ENCODE measurements at regions not wholly inside any gene's neighbourhood (a gene's known extent, or its start where the extent isn't known, plus 50 kb on each side); places are given as distances from the start of the nearest gene placed in this dataset.

GRCh38 chr3:71924721-71925120 is 139.8 kb upstream of the PROK2 start:
- ChIA-PET CTCF (interaction anchor here (0.6 kb wide), 1 partner anchor 680 kb away, joined by 3 read pairs; no protein-coding TSS in a partner anchor), POLR2A (ENCODE audit: low non-redundant PET) (no interaction called here)
- TF ChIP-seq CTCF (conservative IDR thresholded peaks at IDR 0.05; ENCODE audit: low read depth): no peak
- DNase-seq (ENCODE audit: low spot score): no peak
- H3K27ac ChIP-seq: no peak overlapping the region

- ChIA-PET POLR2A (ENCODE audit: low non-redundant PET) (no interaction called here), CTCF (no interaction called here)
- no peak for TF ChIP-seq CTCF (conservative IDR thresholded peaks at IDR 0.05; ENCODE audit: low read depth)
- H3K27ac ChIP-seq: no peak overlapping the region
- DNase-seq (ENCODE audit: low spot score): no peak
Measured at GRCh38 chr3:71921036-71921435, 136.1 kb upstream of the PROK2 start.

GRCh38 chr3:71919572-71919971 is 134.6 kb upstream of the PROK2 start:
- CTCF ChIA-PET: interaction anchor here (0.7 to 1.0 kb wide), 2 partner anchors 8 to 136 kb away, joined by 3 to 5 read pairs; no protein-coding TSS in a partner anchor
- DNase-seq (ENCODE audit: low spot score): no peak
- POLR2A ChIA-PET (ENCODE audit: low non-redundant PET): no interaction called here
- H3K27ac ChIP-seq: no peak overlapping the region
- no peak for TF ChIP-seq CTCF (conservative IDR thresholded peaks at IDR 0.05; ENCODE audit: low read depth)

GRCh38 chr3:71917545-71917944 is 132.6 kb upstream of the PROK2 start:
- no peak for DNase-seq (ENCODE audit: low spot score)
- CTCF ChIA-PET: no interaction called here
- no peak overlapping the region for H3K27ac ChIP-seq
- no peak for TF ChIP-seq CTCF (conservative IDR thresholded peaks at IDR 0.05; ENCODE audit: low read depth)
- POLR2A ChIA-PET (ENCODE audit: low non-redundant PET): no interaction called here

GRCh38 chr3:71916747-71917369 is 131.9 kb upstream of the PROK2 start:
- no peak overlapping the region for H3K27ac ChIP-seq
- POLR2A ChIA-PET (ENCODE audit: low non-redundant PET): no interaction called here
- DNase-seq (ENCODE audit: low spot score): no peak
- no peak for TF ChIP-seq CTCF (conservative IDR thresholded peaks at IDR 0.05; ENCODE audit: low read depth)
- CTCF ChIA-PET: interaction anchor here (0.7 kb wide), 1 partner anchor 26 kb away, joined by 3 read pairs; no protein-coding TSS in a partner anchor

GRCh38 chr3:71912839-71913495 is 128.0 kb upstream of the PROK2 start:
- CTCF ChIA-PET: interaction anchor here (0.5 kb wide), 1 partner anchor 78 kb away, joined by 7 read pairs; no protein-coding TSS in a partner anchor
- no peak for DNase-seq (ENCODE audit: low spot score)
- H3K27ac ChIP-seq: no peak overlapping the region
- no peak for TF ChIP-seq CTCF (conservative IDR thresholded peaks at IDR 0.05; ENCODE audit: low read depth)
- POLR2A ChIA-PET (ENCODE audit: low non-redundant PET): no interaction called here
